NCI-H2196 treated with DMSO at 0.1 percent for 48 hours (cell line): ENCODE measurements at regions not wholly inside any gene's neighbourhood (a gene's known extent, or its start where the extent isn't known, plus 50 kb on each side); places are given as distances from the start of the nearest gene placed in this dataset.
"Not testable (repeated sequence)": the region's sequence is repeated elsewhere in the genome, so short reads cannot be mapped to it uniquely, and the experiment has no call there.

ENCODE experiments used
- DNase-seq: peaks from one replicate; lab custom pipeline; 2025; ENCODE audit not compliant: unreplicated experiment; lab: John Stamatoyannopoulos, UW

DNA sequence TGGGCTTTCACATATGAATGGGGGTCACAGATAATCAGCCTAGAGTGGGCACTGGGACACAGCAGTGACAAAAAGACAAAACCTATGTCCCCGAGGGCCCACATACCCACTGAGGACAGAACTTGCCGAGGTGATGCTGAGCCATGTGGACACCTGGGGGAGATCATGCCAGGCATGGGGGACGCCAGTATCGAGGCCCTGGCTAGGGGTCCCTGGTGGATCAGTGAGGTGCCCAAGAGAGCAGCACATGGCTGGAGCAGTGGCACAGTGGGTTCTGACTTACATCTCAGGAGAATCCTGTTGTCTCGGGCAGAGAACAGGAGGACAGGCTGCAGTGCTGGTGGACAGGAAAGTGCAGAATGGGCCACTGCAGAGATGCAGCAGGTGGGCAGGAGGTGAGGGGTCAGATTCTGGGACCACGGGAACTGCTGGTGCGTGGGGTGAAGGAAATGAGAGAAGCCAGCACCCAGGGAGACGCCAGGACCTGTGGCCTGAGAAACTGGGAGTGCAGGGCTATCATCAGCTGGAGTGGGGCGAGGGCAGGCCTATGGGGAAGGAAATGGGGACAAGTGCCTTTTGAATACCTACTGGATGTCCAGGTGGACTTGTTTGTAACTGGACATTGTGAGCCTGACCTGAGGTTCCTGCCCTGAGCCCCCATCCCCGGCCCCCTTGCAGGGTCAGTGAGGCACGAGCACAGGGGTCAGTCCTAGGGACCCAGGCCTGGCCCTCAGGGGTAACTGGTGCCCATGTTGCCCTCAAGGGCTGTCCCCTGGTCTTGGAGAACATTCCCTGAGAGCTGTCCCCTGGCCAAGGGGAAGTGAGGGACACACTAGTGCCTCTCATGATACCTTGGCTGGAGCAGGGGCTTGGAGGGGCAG is 91.2 kb upstream of the RET start:
- no peak for DNase-seq

- DNase-seq, result no peak
These were observed 90.2 kb upstream of the RET start for GRCh38 chr10:42986633-42987032.

DNA sequence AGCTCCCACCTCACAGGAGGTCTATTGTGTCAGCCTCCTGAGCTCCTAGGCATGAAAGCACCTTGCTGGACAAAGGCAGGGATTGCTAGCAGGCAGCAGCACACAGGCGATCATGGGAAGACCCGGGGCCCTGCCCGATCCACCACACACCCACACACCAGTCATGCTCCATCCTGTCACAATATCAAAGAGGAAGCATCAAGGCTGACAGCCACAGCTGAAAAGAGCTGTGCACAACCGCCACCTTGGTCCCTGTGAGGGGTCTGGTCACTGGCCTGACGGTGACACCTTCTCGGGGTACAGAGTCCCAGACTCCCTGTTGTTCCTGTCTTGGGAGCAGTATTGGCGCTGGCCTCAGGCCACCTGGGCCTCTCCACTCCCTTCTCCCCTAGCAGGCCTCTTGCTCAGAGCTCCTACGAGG is 89.7 kb upstream of the RET start:
- DNase-seq, result no peak

DNA sequence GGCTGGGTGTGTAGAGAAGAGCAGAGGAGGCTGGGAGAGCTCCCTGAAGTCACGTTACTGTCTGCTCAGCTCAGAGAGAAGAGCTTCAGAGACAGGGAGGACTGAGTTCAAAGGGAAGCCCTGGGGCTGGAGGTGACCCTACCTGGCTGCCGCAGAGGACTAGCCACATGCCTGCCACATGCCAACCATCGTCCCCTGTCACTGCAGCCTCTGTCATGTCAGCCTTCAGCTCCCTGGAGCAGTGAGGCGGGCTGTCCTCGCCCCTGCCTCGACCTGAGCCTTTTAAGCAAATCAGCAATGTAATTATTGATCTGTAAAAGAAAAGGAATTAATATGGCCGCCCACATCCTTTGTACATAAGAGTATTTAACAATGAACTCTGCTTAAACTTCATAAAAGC is 89.3 kb upstream of the RET start:
- DNase-seq, result no peak

DNA sequence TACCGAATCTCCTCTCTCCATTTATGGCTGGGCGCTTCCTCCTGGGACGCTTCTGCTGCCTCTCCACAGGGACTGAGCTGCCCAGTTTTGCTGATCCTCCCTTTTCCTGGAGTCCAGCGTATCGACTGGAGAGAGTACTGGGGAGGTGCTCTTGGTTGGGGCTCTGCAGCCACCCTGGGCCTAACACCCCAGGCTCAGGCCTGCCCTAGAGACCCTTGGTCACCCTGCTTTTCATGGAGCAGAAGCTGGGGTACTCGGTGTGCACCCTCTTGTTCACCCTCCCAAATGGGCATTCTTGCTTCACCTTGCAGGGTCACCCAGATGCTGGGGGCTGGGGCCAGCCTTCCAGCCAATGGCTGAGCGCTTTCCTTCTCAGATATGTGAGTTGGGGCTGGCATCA is 88.8 kb upstream of the RET start:
- no peak for DNase-seq

GRCh38 chr10:42988517-42989395 is 88.1 kb upstream of the RET start:
- DNase-seq, result no peak

DNA sequence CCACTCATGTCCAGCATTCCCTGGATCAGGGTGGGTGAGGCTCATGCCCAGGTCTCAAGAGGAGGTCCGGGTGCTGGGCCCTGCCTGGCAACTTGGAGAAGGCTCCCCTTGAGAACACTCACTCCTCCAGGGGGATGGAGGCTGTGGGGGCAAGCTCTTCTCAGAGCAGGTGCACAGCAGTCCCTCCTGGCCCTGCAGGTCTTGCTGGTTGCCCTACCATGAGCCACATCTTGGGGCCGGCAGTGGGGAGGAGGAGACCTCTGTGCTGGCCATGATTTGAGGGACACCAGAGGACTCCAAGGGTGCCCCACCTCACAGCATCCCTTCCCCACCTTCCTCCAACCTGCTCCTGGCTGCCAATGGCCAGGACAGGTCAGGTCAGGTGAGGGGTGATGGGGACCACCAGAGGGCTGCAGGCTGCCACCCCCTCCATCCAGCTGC is 87.4 kb upstream of the RET start:
- no peak for DNase-seq

GRCh38 chr10:42990016-42990720 is 86.7 kb upstream of the RET start:
- DNase-seq, result no peak

DNA sequence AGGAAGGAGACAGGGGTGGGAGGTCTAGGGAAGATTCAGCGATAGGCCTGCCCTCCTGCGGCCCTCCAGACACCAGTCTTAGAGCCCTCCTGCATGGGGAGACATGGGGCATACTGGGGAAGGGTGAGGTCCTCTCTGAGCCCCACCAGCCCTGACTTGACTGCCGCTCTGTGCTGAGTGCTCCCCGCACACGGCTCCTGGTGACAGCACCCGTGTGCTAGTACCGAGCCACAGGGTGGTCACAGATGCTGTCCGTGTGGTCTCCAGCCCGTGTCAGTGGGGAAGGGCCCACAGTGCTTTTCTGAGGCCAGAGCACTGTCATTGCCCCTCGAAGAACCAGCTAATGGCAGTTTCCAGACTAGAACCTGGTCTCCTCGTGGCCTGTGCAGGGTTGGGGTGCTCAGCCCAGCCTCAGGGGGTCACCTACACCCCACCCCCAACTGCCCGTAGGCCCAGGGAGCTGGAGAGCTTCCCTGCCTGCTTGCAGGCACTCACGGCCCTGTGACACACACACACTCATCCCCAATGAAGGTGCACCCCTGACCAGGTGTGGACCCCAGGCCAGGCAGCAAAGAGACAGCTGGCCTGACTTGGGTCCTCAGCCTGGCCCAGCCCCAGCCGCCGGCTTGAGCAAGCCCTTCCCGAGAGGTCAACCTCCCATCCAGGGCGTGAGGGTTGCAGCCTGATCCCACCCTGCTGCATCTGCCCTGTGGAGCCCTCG is 86.0 kb upstream of the RET start:
- DNase-seq, result no peak

DNA sequence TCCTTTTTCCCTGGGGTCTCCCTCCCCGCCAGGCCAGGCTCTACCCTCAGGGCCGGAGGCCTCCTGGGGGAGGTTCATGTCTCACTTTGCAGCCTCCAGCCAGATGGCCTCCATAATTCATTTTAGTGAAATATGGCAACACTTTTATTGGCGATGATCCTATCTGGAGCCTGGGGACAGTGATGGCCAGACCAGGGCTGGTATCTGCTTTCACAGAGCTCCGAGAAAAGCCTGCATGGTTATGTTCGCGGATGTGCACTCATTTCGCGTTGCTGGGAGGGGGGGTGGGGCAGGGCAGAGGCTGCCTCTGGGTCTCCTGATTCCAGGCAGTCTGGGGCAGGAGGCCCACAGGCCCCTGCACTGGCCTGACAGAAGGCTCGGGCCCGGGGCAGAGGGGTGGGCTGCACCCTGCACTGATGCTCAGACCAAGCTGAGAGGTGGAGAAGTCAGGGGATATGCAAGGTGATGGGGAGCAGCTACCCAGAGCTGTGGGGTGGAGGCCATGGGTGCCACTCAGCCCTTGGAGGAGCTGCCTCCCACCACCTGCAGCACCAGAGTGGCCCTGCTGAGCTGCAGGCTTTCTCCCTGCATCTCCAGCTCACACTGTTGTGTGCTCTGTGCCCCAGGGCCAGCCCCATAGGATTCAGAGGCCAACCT is 85.3 kb upstream of the RET start:
- no peak for DNase-seq

GRCh38 chr10:42992156-42992956 is 84.5 kb upstream of the RET start:
- no peak for DNase-seq

GRCh38 chr10:42992957-42993390 is 83.9 kb upstream of the RET start:
- no peak for DNase-seq

DNA sequence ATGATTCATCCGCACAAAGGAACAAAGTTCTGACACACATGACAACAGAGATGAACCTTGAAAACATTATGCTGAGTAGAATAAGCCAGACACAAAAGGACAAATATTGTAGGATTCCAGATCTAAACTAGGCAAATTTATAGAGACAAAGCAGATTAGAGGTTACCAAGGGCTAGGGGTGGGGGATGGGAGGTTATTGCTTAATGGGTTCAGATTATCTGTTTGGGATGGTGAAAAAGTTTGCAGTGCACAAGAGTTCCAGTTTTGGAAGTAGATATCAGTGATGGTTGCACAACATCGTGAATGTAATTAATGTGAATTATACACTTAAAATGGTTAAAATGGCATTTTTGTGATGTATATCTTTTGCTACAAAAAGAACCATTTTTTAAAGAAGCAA is 82.0 kb upstream of the RET start:
- not testable (repeated sequence) for DNase-seq

GRCh38 chr10:42995537-42995936 is 81.3 kb upstream of the RET start:
- DNase-seq, result no peak

DNA sequence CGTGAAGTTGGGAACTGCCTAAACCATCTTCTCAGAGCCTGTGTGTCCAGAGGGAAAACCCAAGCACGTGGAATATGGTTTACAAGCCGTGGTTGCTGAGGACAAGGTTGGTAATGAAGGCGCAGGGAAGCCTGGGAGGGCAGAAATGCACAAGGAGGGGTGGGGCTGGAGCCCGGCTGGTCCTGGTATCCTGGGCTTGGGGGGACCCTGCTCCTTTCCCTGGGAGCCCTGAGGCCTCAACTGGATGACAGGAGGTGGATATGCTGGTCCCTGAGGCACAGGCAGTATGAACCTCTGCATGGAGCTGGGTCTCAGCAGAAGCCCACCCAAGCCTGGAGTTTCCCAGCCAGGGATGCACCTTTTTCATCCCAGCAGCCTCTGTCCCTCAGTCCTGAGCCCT is 80.3 kb upstream of the RET start:
- no peak for DNase-seq

DNA sequence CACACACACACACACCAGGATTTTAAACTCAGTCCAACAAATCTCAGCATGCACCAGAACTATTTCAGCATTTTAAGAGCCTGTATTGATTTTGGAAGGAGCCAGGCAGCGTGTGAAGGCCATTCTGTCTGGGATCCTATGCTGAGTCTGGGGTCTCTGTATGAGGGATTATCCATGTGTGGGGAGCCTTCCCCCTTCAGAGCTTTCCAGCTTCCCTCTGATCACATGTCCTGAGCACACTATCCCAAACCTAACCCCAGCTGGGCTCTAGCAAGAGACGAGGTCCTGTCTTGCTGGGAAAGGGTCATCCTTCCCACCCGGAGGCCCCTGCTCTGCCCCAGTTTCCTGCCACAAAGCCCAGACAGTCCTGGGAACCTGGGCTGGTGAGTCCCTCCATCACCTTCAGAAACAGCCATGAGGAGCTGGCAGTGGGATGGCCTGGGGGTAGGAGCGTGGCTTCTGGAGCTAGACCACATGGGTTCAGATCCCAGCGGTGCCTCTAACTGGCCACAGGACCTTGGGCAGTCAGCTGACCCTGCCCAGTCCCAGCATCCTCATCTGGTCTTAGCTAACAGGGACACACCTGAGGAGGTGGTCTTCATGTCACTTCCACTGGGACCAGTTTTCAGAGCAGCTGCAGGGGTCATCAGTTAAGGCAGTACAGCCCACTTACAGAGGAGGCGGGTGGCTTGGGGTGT is 79.6 kb upstream of the RET start:
- no peak for DNase-seq

DNA sequence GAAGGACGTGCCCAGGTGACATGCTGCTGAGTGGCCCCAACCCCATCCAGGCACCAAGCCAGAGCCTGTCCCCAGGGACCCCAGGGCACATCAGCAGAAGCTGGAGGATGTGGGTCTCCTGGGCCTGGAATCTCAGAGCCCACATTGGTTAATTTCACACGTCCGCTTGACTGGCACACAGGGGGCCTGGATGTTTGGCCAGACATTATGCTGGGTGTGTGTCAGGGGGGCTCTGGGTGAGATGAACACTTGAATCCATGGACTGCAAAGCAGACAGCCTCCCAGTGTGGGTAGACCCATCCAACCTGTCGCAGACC is 79.1 kb upstream of the RET start:
- no peak for DNase-seq

- no peak for DNase-seq
These were observed 78.1 kb upstream of the RET start for GRCh38 chr10:42998481-42999384.
